GM12874 (cell line): ENCODE measurements at regions not wholly inside any gene's neighbourhood (a gene's known extent, or its start where the extent isn't known, plus 50 kb on each side); places are given as distances from the start of the nearest gene placed in this dataset.

ENCODE experiments used
- CTCF ChIP-seq: IDR thresholded peaks from 2 replicates; pipeline ENCODE4 v1.5.1; 2011; ENCODE audit warnings: low read depth, mild to moderate bottlenecking, control low read depth, low read length, moderate library complexity; ENCODE audit not compliant: insufficient read depth

GRCh38 chr15:60162251-60162967, 158.3 kb downstream of the FOXB1 start:
- TF ChIP-seq CTCF, result no peak

- TF ChIP-seq CTCF, result no peak
Observed at GRCh38 chr15:60162968-60163355, 158.9 kb downstream of the FOXB1 start.

- TF ChIP-seq CTCF, result no peak
Observed at GRCh38 chr15:60165111-60165510, 161.0 kb downstream of the FOXB1 start.

- TF ChIP-seq CTCF, result no peak
Observed at GRCh38 chr15:60172143-60172542, 168.0 kb downstream of the FOXB1 start.

GRCh38 chr15:60179786-60180391, 175.8 kb downstream of the FOXB1 start:
- peak; percentile 68 for TF ChIP-seq CTCF

- TF ChIP-seq CTCF, result no peak
Observed at GRCh38 chr15:60183366-60183765, 179.3 kb downstream of the FOXB1 start.

- no peak for TF ChIP-seq CTCF
Observed at GRCh38 chr15:60184579-60184978, 180.5 kb downstream of the FOXB1 start.
